ENCODE measurements at regions not wholly inside any gene's neighbourhood (a gene's known extent, or its start where the extent isn't known, plus 50 kb on each side); places are given as distances from the start of the nearest gene placed in this dataset.

DNA sequence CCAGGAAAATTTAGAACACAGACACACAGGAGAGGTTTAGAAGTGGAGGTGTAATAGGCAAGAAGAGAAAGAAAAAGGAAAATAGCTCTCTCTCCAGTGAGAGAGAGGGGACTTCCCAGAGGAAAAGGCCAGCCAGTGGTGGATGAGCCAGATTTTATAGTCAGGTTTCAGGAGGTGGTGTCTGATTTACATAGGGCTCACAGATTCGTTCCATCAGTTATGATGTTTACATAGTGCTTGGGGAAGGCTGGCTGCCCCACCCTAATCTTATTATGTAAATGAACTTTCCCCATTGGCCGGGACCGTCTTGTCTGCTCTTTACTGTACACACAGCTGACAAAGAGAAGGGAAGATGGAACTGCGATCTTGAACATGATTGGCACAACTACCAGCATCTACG, 797.3 kb downstream of the PLA2G4A start:
- no peak for ATAC-seq
- no peak for DNase-seq
- intact Hi-C loops (cut with DNase I): no loop called here

DNA sequence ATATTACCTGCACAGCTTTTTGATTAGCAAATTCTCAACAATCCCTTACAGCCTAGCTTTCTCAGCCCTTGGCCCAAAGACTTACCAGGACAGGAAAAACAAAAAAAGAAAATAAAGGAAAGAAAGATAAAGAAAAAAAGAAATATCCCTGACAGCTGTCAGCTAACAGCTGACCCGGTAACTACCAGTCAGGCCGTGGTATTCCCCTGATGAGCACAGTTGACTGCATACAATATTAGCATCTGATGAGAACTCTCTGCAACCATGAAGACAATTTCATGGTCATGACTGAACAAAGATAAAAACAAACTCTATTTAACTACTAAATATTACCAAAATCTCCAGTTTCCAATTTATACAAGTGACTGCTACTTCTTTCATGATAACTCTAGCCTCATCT, 798.8 kb downstream of the PLA2G4A start:
- H3K4me1 ChIP-seq: no peaks in the 10 kb centered on the region
- ATAC-seq: no peak
- no peak overlapping the region for H3K4me3 ChIP-seq
- no peaks in the 10 kb centered on the region for H3K27me3 ChIP-seq
- no peak overlapping the region for H3K27ac ChIP-seq
- H3K9me3 ChIP-seq: no peaks in the 10 kb centered on the region
- DNase-seq: no peak
- TF ChIP-seq, protein P1, sequence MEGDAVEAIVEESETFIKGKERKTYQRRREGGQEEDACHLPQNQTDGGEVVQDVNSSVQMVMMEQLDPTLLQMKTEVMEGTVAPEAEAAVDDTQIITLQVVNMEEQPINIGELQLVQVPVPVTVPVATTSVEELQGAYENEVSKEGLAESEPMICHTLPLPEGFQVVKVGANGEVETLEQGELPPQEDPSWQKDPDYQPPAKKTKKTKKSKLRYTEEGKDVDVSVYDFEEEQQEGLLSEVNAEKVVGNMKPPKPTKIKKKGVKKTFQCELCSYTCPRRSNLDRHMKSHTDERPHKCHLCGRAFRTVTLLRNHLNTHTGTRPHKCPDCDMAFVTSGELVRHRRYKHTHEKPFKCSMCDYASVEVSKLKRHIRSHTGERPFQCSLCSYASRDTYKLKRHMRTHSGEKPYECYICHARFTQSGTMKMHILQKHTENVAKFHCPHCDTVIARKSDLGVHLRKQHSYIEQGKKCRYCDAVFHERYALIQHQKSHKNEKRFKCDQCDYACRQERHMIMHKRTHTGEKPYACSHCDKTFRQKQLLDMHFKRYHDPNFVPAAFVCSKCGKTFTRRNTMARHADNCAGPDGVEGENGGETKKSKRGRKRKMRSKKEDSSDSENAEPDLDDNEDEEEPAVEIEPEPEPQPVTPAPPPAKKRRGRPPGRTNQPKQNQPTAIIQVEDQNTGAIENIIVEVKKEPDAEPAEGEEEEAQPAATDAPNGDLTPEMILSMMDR (IDR thresholded peaks at IDR 0.05): no peak
- no peak for TF ChIP-seq POLR2A (IDR thresholded peaks at IDR 0.05)
- 78% methylated on average over 2 of the region's 2 CpGs for WGBS (ENCODE audit: insufficient coverage, low coverage, low lambda C conversion rate, missing lambda C conversion rate)
- H3K36me3 ChIP-seq: no peaks in the 10 kb centered on the region
- intact Hi-C loops (cut with DNase I): no loop called here

More for the DNA sequence above, 797.3 kb downstream of the PLA2G4A start:
- 45% methylated on average over 4 of the region's 5 CpGs for WGBS (ENCODE audit: insufficient coverage, low coverage, low lambda C conversion rate, missing lambda C conversion rate)
- TF ChIP-seq, protein P1 (IDR thresholded peaks at IDR 0.05): no peak
- no peak for TF ChIP-seq POLR2A (IDR thresholded peaks at IDR 0.05)
- no peak overlapping the region for H3K4me3 ChIP-seq
- H3K27me3 ChIP-seq: no peaks in the 10 kb centered on the region
- H3K9me3 ChIP-seq: no peaks in the 10 kb centered on the region
- no peaks in the 10 kb centered on the region for H3K4me1 ChIP-seq
- H3K36me3 ChIP-seq: no peaks in the 10 kb centered on the region
- H3K27ac ChIP-seq: no peak overlapping the region

DNA sequence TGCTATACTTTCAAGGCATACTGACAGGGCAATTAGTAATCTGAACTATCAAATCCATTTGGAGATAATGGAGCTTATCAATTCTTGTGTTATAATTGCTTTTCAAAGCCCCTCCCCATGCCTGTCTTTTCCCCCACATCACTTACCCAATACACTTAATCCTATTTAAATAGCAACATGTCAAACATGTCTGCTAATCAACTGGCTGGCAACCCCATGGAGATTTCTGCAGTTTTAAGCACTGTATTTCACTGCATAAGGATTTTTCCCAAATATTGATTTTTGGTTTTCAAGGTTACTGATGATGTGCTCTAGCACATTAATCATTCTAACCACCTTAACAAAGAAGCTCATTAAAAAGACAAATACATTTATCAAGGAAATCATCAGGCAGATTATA, 800.3 kb downstream of the PLA2G4A start:
- DNase-seq (no peak), ATAC-seq (no peak)
- no peak for TF ChIP-seq POLR2A (IDR thresholded peaks at IDR 0.05)
- TF ChIP-seq, protein P1 (IDR thresholded peaks at IDR 0.05): no peak
- H3K36me3 ChIP-seq: no peaks in the 10 kb centered on the region
- no peaks in the 10 kb centered on the region for H3K4me1 ChIP-seq
- no peaks in the 10 kb centered on the region for H3K27me3 ChIP-seq
- no peak overlapping the region for H3K27ac ChIP-seq
- H3K4me3 ChIP-seq: no peak overlapping the region
- intact Hi-C loops (cut with DNase I): no loop called here
- no peaks in the 10 kb centered on the region for H3K9me3 ChIP-seq

DNA sequence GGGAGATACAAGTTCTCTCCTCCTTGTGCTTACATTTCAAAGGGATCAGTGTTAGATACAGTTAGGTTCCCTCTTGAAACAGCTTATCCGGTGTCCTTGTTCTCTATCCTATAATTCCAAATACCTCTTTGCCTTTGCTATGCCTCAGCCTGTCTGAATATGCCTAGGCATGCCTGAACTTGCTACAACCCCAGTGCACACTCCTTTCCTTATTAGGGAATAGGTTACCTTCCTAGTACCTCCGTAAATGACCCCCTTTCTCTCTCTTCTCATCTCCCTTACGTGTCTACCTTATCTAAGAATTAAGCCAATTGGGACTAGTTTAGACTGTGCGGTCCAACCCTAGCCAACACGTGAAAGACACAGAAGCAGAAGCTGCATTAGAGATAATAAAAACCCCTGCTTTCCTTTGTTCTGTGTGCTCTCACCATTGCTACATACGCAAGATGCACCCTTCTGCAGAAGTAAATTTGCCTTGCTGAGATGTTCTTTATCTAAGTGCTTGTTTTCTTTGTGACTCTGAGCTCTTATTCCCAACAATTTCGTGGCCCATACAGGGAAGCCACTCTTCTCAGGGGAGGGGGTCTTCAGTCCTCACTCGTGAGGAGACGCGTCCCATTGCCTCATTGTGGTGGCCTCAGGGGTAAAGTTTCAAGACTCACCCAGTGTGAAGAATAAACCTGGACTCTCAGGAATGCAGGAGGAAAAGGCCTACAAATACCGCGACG, 802.1 kb downstream of the PLA2G4A start:
- ATAC-seq: no peak
- WGBS (ENCODE audit: insufficient coverage, low coverage, low lambda C conversion rate, missing lambda C conversion rate): 77% methylated on average over 13 of the region's 13 CpGs
- Histone ChIP-seq H3K36me3 (no peaks in the 10 kb centered on the region), H3K4me1 (no peaks in the 10 kb centered on the region), H3K27ac (no peak overlapping the region), H3K27me3 (no peaks in the 10 kb centered on the region), H3K4me3 (no peak overlapping the region), H3K9me3 (no peaks in the 10 kb centered on the region)
- no peak for DNase-seq
- TF ChIP-seq, protein P1 (IDR thresholded peaks at IDR 0.05): no peak
- no peak for TF ChIP-seq POLR2A (IDR thresholded peaks at IDR 0.05)
- intact Hi-C loops (cut with DNase I): no loop called here

DNA sequence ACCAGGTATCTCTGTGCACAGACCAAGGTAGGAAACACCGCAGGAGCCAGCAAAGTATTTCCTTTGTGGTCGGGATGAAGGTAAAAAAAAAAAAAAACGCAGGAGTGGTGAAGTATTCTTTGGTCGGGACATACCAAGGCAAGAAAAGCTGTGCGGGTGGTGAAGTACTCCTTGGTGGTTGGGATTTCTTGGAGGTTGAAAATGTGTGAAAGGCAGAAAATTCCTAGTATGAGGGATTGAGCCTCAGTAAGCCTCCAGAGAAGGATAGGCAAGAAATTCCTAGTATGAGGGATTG, 802.6 kb downstream of the PLA2G4A start:
- H3K27me3 ChIP-seq: no peaks in the 10 kb centered on the region
- TF ChIP-seq, protein P1 (IDR thresholded peaks at IDR 0.05): no peak
- no peak for TF ChIP-seq POLR2A (IDR thresholded peaks at IDR 0.05)
- DNase-seq: no peak
- H3K27ac ChIP-seq: no peak overlapping the region
- no peak overlapping the region for H3K4me3 ChIP-seq
- no peaks in the 10 kb centered on the region for H3K36me3 ChIP-seq
- H3K4me1 ChIP-seq: no peaks in the 10 kb centered on the region
- no peaks in the 10 kb centered on the region for H3K9me3 ChIP-seq
- no peak for ATAC-seq
- 59% methylated on average over 5 of the region's 5 CpGs for WGBS (ENCODE audit: insufficient coverage, low coverage, low lambda C conversion rate, missing lambda C conversion rate)
- intact Hi-C loops (cut with DNase I): no loop called here

All from right lobe of liver (tissue), 6 donors.